GM19324 (cell line): ENCODE measurements at regions not wholly inside any gene's neighbourhood (a gene's known extent, or its start where the extent isn't known, plus 50 kb on each side); places are given as distances from the start of the nearest gene placed in this dataset.

Source experiments
- ATAC-seq: cut with Tn5 transposase; IDR thresholded peaks from one replicate; pipeline ENCODE4 v1.9.1; 2021; ENCODE audit warnings: mild to moderate bottlenecking, moderate library complexity; ENCODE audit not compliant: unreplicated experiment, low FRiP score

GRCh38 chrX:24410514-24411189, 50.2 kb downstream of the SUPT20HL1 start:
- no peak for ATAC-seq

- ATAC-seq = peak; percentile 45
Measured at GRCh38 chrX:24412637-24413363, 52.3 kb upstream of the PDK3 start.
